ENCODE measurements at regions not wholly inside any gene's neighbourhood (a gene's known extent, or its start where the extent isn't known, plus 50 kb on each side); places are given as distances from the start of the nearest gene placed in this dataset.
"Not testable (repeated sequence)": the region's sequence is repeated elsewhere in the genome, so short reads cannot be mapped to it uniquely, and the experiment has no call there.

DNA sequence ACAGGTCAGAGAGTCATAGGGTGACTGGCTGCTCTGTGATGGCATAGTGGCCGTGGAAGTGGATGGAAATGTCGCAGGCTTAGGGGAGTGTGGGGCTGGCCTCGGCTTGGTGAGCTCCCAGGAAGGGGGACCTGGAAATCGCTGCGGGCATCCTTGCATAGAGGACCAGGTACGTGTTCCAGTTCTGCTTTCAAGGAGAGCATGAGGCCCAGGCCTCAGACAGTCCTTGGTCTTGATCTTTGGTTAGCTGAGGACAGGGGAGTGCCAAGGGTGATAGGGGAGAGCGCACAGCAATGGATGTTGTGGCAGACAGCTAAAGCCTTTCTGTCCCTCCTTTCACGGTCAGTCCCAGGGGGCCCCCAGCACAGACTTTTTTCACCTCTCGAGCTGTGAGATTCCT lies 110.5 kb downstream of the SNRPN start:
- no peak for ATAC-seq

GRCh38 chr15:25065876-25066275 lies 111.1 kb downstream of the SNRPN start:
- ATAC-seq, result no peak
- no peak for DNase-seq (ENCODE audit: low spot score)
- intact Hi-C loops (cut with DNase I), result loop anchor here (10.0 kb wide), 1 partner anchor 271 kb away; no protein-coding TSS in a partner anchor

More for the DNA sequence above, 110.5 kb downstream of the SNRPN start:
- DNase-seq (ENCODE audit: low spot score), result no peak
- intact Hi-C loops (cut with DNase I), result loop anchor here (10.0 kb wide), 1 partner anchor 270 kb away; no protein-coding TSS in a partner anchor

GRCh38 chr15:25066708-25067107 lies 111.9 kb downstream of the SNRPN start:
- intact Hi-C loops (cut with DNase I), result loop anchor here (10.0 kb wide), 1 partner anchor 272 kb away; no protein-coding TSS in a partner anchor
- ATAC-seq (no peak), DNase-seq (ENCODE audit: low spot score) (no peak)

GRCh38 chr15:25067725-25068309 lies 113.0 kb downstream of the SNRPN start:
- no peak for DNase-seq (ENCODE audit: low spot score)
- intact Hi-C loops (cut with DNase I), result loop anchor here (10.0 kb wide), 1 partner anchor 273 kb away; no protein-coding TSS in a partner anchor
- ATAC-seq, result no peak

DNA sequence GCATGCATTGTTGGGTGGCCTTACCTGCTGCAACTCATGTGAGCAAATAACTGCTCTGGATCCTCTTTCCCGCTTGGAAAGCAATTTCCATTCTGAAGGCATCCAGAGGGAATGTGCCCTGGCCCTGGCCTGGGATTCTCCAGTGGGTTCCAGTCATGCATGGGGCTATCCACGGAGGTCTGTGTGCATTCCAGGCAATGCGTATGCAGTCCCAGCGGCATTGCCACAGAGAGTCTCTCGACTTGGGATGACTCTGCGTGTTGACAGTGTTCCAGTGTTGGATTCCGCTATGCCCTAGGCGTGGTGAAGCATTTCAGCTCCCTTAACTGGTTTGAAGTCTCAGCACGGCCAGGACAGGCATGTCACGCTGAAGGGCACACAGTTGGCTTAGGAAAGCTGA lies 113.9 kb downstream of the SNRPN start:
- DNase-seq (ENCODE audit: low spot score), result no peak
- no peak for ATAC-seq
- intact Hi-C loops (cut with DNase I), result loop anchor here (10.0 kb wide), 1 partner anchor 274 kb away; no protein-coding TSS in a partner anchor

- ATAC-seq, result no peak
Observed at GRCh38 chr15:25070353-25070963, 115.7 kb downstream of the SNRPN start.

GRCh38 chr15:25072857-25073476 lies 118.2 kb downstream of the SNRPN start:
- intact Hi-C loops (cut with DNase I), result no loop called here
- no peak for ATAC-seq
- DNase-seq (ENCODE audit: low spot score), result no peak

More at GRCh38 chr15:25070353-25070963, 115.7 kb downstream of the SNRPN start:
- DNase-seq (ENCODE audit: low spot score), result no peak
- intact Hi-C loops (cut with DNase I), result no loop called here

- ATAC-seq, result no peak
- intact Hi-C loops (cut with DNase I), result no loop called here
- no peak for DNase-seq (ENCODE audit: low spot score)
Observed at GRCh38 chr15:25087137-25087536, 132.3 kb downstream of the SNRPN start.

- intact Hi-C loops (cut with DNase I), result no loop called here
- ATAC-seq, result no peak
- DNase-seq (ENCODE audit: low spot score), result no peak
Observed at GRCh38 chr15:25088261-25088790, 133.5 kb downstream of the SNRPN start.

- no peak for ATAC-seq
- intact Hi-C loops (cut with DNase I), result no loop called here
- no peak for DNase-seq (ENCODE audit: low spot score)
Observed at GRCh38 chr15:25089577-25089976, 134.8 kb downstream of the SNRPN start.

DNA sequence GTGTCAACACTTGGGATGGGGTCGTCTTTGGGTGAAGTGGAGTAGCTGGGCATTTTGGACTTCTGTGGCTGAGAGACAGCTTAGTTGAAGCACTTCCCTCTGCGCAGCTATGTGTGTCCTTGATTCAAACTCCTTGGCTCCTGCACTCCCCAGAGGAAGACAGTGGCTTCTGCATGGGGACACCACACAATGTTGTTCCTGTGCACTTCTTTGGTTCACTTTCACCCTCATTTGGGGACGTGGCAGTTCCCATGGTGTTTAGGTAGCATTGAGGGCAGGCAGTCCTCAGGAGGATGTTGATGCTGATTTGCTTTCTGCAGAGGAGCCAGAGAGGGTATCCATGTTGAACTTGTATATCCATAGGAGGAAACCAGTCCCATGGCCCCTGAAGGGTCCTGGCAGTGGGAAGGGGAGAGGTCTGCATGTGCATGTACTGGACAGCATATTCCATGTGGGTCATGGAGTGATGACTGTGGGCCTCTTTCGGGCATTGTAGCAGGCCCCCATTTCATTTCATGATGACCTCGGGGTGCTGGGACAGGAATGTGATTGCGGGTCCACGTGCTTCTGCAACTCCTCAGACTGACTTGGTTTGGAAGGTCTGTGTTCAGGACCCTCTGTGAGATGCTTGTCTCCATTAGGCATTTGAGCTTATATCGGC lies 135.4 kb downstream of the SNRPN start:
- no peak for ATAC-seq
- intact Hi-C loops (cut with DNase I), result loop anchor here (10.0 kb wide), 1 partner anchor 1495 kb away; no protein-coding TSS in a partner anchor
- DNase-seq (ENCODE audit: low spot score), result no peak

GRCh38 chr15:25091421-25092158 lies 136.8 kb downstream of the SNRPN start:
- DNase-seq (ENCODE audit: low spot score) (no peak), ATAC-seq (no peak)
- intact Hi-C loops (cut with DNase I), result loop anchor here (10.0 kb wide), 1 partner anchor 1493 kb away; no protein-coding TSS in a partner anchor

DNA sequence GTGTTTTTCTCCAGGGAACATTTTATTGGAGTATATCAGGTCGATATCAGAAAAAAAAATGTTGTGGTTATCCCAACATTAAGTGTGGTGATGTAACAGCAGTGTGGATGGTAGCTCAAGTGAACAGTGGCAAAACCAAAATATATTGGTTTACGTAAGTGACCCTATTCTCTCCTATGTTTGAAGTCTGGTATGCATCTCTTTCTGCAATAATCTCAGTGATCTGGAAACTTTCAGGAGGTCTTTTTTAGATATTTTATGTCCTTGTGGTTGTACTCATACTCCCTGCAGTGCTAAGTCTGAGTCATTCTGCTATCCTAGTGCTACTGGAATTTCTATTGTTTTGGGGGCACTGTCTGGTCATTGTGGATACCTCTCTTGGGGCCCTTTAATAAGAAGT lies 137.9 kb downstream of the SNRPN start:
- DNase-seq (ENCODE audit: low spot score) (no peak), ATAC-seq (no peak)
- intact Hi-C loops (cut with DNase I), result loop anchor here (10.0 kb wide), 1 partner anchor 1492 kb away; no protein-coding TSS in a partner anchor

GRCh38 chr15:25093455-25094029 lies 138.8 kb downstream of the SNRPN start:
- intact Hi-C loops (cut with DNase I), result loop anchor here (10.0 kb wide), 1 partner anchor 1491 kb away; no protein-coding TSS in a partner anchor
- no peak for ATAC-seq
- no peak for DNase-seq (ENCODE audit: low spot score)

- intact Hi-C loops (cut with DNase I), result loop anchor here (10.0 kb wide), 1 partner anchor 1491 kb away; no protein-coding TSS in a partner anchor
- DNase-seq (ENCODE audit: low spot score) (no peak), ATAC-seq (no peak)
Observed at GRCh38 chr15:25094066-25094465, 139.3 kb downstream of the SNRPN start.

- no peak for DNase-seq (ENCODE audit: low spot score)
- ATAC-seq, result no peak
- intact Hi-C loops (cut with DNase I), result loop anchor here (10.0 kb wide), 1 partner anchor 1490 kb away; no protein-coding TSS in a partner anchor
Observed at GRCh38 chr15:25094519-25094918, 139.7 kb downstream of the SNRPN start.

DNA sequence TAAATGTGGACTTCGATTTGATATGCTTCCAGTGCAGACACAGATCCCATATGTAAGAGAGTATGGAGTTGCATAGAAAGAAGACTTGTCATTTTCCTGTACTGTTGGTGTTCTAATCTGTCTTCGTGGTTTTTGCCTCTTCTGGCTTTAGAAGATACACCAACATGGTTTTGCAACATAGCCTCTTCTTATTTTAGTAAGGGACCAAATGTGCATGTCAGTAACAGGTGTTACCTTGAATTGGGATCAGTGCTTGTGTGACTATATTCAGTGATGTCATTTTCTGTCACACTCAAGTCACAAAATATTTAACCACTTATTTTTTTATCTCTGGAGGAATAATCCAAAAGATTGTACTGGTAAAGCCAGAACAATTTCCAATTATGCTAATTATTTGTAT lies 140.4 kb downstream of the SNRPN start:
- ATAC-seq (no peak), DNase-seq (ENCODE audit: low spot score) (no peak)
- intact Hi-C loops (cut with DNase I), result loop anchor here (10.0 kb wide), 1 partner anchor 1490 kb away; no protein-coding TSS in a partner anchor

DNA sequence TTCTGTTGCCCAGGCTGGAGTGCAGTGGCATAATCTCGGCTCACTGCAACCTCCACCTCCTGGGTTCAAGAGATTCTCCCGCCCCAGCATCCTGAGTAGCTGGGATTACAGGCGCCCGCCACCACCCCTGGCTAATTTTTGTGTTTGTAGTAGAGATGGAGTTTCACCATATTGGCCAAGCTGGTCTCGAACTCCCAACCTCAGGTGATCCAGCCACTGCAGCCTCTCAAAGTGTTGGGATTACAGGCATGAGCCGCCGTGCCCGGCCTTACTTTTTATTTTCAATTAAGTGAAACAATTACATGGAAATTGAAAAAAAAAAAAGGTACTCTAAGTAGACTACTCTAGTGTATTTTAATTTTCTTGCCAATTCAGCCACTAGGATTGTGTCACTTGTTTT lies 145.2 kb downstream of the SNRPN start:
- not testable (repeated sequence) for DNase-seq (ENCODE audit: low spot score); ATAC-seq
- intact Hi-C loops (cut with DNase I), result loop anchor here (10.0 kb wide), 1 partner anchor 1485 kb away; no protein-coding TSS in a partner anchor
